ENCODE measurements at regions not wholly inside any gene's neighbourhood (a gene's known extent, or its start where the extent isn't known, plus 50 kb on each side); places are given as distances from the start of the nearest gene placed in this dataset.

- TF ChIP-seq CTCF (IDR thresholded peaks at IDR 0.05), result no peak
- Mint-ChIP-seq H3K27me3 (no peaks in the 10 kb centered on the region), H3K27ac (no peak overlapping the region), H3K36me3 (ENCODE audit: low read depth) (no peaks in the 10 kb centered on the region), H3K4me3 (no peak overlapping the region), H3K4me1 (peaks cover 30% of the 10 kb centered on the region), H3K9me3 (no peaks in the 10 kb centered on the region)
- DNase-seq, result no peak
- intact Hi-C loops (cut with micrococcal nuclease), result no loop called here
- no peak for ATAC-seq (ENCODE audit: low read depth)
- ChIA-PET POLR2A (no interaction called here), CTCF (no interaction called here)
Observed at GRCh38 chr5:56498759-56499395, 265.7 kb upstream of the ANKRD55 start.

DNA sequence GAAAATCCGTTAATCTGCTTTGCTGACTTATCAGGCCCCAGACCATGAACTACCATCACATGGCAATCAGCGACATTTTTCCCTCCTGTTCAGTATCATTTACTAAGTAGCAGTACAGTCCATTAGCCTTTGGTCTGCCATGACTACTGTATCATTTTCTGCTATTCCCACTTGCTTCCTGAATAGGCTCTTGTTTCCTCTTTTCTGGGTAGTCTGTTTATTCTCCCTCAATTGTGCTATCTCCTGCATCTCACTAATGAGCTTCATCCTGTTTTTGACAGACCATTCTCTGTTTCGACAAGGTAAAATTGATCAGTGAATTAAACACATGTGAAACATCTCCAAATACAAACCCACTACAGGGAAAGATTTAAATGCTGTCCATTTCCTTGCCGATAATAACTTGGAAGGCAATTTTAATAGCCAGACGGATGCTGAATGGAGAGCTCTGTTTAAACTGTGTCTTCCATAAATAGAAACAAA is 263.5 kb upstream of the ANKRD55 start:
- H3K4me3 Mint-ChIP-seq, result no peak overlapping the region
- H3K9me3 Mint-ChIP-seq, result no peaks in the 10 kb centered on the region
- no peaks in the 10 kb centered on the region for H3K36me3 Mint-ChIP-seq (ENCODE audit: low read depth)
- ChIA-PET POLR2A (no interaction called here), CTCF (no interaction called here)
- no peak for ATAC-seq (ENCODE audit: low read depth)
- no peak for TF ChIP-seq CTCF (IDR thresholded peaks at IDR 0.05)
- peaks cover 21% of the 10 kb centered on the region for H3K4me1 Mint-ChIP-seq
- intact Hi-C loops (cut with micrococcal nuclease), result no loop called here
- H3K27ac Mint-ChIP-seq, result peak overlapping the region; percentile 7
- DNase-seq, result no peak
- H3K27me3 Mint-ChIP-seq, result no peaks in the 10 kb centered on the region

DNA sequence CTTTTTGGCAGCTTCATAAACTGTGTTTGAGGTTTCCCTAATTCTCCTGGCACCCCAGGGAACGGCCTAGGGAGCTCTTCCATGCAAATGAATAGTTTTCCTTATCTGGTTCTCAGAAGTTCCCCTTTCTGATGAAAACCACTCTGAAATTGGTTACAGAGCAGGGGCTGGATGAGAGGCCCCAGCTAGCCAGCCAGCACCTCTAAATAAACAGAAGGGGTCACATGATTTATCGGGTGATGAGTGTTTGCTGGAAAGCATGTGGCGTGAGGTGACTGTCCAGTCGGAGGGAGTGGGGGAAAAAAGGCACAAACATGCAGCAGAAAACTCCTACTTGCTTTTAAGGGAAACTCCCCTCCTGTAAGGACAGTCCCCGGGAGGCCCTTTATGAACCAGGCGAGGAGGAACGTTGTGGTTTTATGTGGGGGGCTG is 261.2 kb upstream of the ANKRD55 start:
- no peak for DNase-seq
- ChIA-PET POLR2A (interaction anchor here (0.7 kb wide), 3 partner anchors 29 to 192 kb away, joined by 3 to 5 read pairs (median 5); no protein-coding TSS in a partner anchor), CTCF (no interaction called here)

DNA sequence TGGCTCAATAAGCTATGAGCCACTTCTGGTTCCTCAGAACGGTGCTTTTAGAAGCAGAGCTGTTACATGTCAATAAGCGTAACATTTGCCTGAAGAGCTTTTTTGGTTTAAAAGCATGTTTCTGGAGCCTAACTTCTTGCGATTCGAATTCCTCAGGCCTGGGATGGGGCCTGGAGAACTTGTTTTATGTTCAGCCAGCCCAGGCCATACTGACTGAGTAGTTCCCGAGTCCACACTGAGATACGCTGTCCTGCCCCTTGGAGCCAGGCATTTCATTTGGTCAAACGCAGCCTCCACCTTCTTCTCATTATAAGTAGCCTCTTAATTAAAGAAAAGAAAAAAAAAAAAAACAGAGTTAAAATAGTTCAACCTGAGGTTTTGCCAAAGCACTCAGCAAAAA is 260.6 kb upstream of the ANKRD55 start:
- intact Hi-C loops (cut with micrococcal nuclease), result no loop called here
- no peaks in the 10 kb centered on the region for H3K36me3 Mint-ChIP-seq (ENCODE audit: low read depth)
- ATAC-seq (ENCODE audit: low read depth) (no peak), DNase-seq (no peak)
- CTCF ChIA-PET, result no interaction called here
- no peaks in the 10 kb centered on the region for H3K9me3 Mint-ChIP-seq
- no peak overlapping the region for H3K27ac Mint-ChIP-seq
- POLR2A ChIA-PET, result interaction anchor here (0.7 kb wide), 4 partner anchors 30 to 193 kb away, joined by 3 to 5 read pairs (median 4); no protein-coding TSS in a partner anchor
- no peaks in the 10 kb centered on the region for H3K27me3 Mint-ChIP-seq
- H3K4me1 Mint-ChIP-seq, result peaks cover 17% of the 10 kb centered on the region
- H3K4me3 Mint-ChIP-seq, result no peak overlapping the region
- no peak for TF ChIP-seq CTCF (IDR thresholded peaks at IDR 0.05)

More for the DNA sequence above, 261.2 kb upstream of the ANKRD55 start:
- no peak for TF ChIP-seq CTCF (IDR thresholded peaks at IDR 0.05)
- Mint-ChIP-seq H3K27ac (no peak overlapping the region), H3K9me3 (no peaks in the 10 kb centered on the region), H3K4me3 (no peak overlapping the region), H3K27me3 (no peaks in the 10 kb centered on the region), H3K4me1 (peaks cover 17% of the 10 kb centered on the region), H3K36me3 (ENCODE audit: low read depth) (no peaks in the 10 kb centered on the region)
- no peak for ATAC-seq (ENCODE audit: low read depth)
- intact Hi-C loops (cut with micrococcal nuclease), result no loop called here

DNA sequence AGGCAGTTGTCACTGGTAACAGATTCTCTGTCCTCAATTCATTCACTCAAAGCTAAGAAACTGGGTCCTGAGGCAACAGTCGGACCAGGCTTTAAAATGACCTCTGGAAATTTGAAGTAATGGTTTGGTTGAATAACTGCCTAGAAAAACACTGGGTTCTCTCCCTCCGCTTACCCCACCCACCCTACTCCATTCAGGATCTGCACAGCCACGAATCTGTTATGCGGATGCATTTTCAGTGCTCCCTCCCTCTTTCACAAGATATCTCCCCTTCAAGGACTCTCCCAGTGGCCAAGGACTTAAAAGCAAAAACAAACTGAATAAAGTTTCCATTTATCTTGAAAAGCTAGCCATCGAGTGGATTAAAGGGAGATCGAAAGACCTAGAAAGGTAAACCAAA is 260.2 kb upstream of the ANKRD55 start:
- no peak for DNase-seq
- TF ChIP-seq CTCF (IDR thresholded peaks at IDR 0.05), result no peak
- ATAC-seq (ENCODE audit: low read depth), result no peak
- ChIA-PET CTCF (interaction anchor here (1.0 kb wide), 1 partner anchor 11 kb away, joined by 3 read pairs; no protein-coding TSS in a partner anchor), POLR2A (interaction anchor here (0.5 to 0.7 kb wide), 2 partner anchors 78 to 335 kb away, joined by 3 to 4 read pairs; no protein-coding TSS in a partner anchor)
- no peaks in the 10 kb centered on the region for H3K27me3 Mint-ChIP-seq
- no peaks in the 10 kb centered on the region for H3K9me3 Mint-ChIP-seq
- no peak overlapping the region for H3K4me3 Mint-ChIP-seq
- H3K27ac Mint-ChIP-seq, result no peak overlapping the region
- no peaks in the 10 kb centered on the region for H3K36me3 Mint-ChIP-seq (ENCODE audit: low read depth)
- intact Hi-C loops (cut with micrococcal nuclease), result no loop called here
- H3K4me1 Mint-ChIP-seq, result peaks cover 17% of the 10 kb centered on the region

Data from activated B cell treated with CpG ODN at 0.5 μM for 24 hours (primary cell).